ENCODE measurements at regions not wholly inside any gene's neighbourhood (a gene's known extent, or its start where the extent isn't known, plus 50 kb on each side); places are given as distances from the start of the nearest gene placed in this dataset.
"Not testable (repeated sequence)": the region's sequence is repeated elsewhere in the genome, so short reads cannot be mapped to it uniquely, and the experiment has no call there.

- Histone ChIP-seq H3K27me3 (ENCODE audit: control insufficient read depth, insufficient read depth, low read length) (no peaks in the 10 kb centered on the region), H3K9me3 (ENCODE audit: control insufficient read depth, insufficient read depth, low read length) (peaks cover 5% of the 10 kb centered on the region), H3K4me3 (ENCODE audit: low read depth, low read length) (no peak overlapping the region), H3K27ac (ENCODE audit: low read depth, low read length) (no peak overlapping the region)
- ChIA-PET POLR2A (no interaction called here), CTCF (no interaction called here)
- DNase-seq (ENCODE audit: low read depth, low spot score) = no peak
- TF ChIP-seq CTCF (IDR thresholded peaks at IDR 0.05; ENCODE audit: low read depth, low read length) = no peak
Observed at GRCh38 chr11:39768214-39768613, 1691.2 kb downstream of the LRRC4C start.

DNA sequence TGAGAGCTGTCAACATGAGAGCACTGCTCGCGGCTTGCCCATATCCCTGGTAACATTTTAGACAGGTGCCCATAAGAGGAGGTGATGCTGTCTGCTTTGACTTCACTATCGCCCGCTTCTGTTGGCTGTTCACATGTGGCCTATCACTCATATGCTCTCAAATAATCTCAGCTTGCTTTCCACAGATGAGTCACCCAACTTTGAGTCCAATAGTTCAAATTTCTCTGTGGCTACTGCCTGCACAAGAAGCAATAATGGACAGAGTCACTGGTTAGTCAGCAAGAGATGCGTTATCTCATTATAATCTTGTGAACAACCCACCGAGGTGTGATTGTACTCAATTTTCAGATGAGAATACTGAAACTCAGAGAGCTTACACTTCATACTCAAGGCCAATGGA, 1714.1 kb downstream of the LRRC4C start:
- Histone ChIP-seq H3K9me3 (ENCODE audit: control insufficient read depth, insufficient read depth, low read length) (peaks cover 11% of the 10 kb centered on the region), H3K27me3 (ENCODE audit: control insufficient read depth, insufficient read depth, low read length) (no peaks in the 10 kb centered on the region), H3K27ac (ENCODE audit: low read depth, low read length) (no peak overlapping the region), H3K4me3 (ENCODE audit: low read depth, low read length) (no peak overlapping the region)
- no peak for TF ChIP-seq CTCF (IDR thresholded peaks at IDR 0.05; ENCODE audit: low read depth, low read length)
- DNase-seq (ENCODE audit: low read depth, low spot score) = no peak
- POLR2A ChIA-PET = no interaction called here
- CTCF ChIA-PET = no interaction called here

DNA sequence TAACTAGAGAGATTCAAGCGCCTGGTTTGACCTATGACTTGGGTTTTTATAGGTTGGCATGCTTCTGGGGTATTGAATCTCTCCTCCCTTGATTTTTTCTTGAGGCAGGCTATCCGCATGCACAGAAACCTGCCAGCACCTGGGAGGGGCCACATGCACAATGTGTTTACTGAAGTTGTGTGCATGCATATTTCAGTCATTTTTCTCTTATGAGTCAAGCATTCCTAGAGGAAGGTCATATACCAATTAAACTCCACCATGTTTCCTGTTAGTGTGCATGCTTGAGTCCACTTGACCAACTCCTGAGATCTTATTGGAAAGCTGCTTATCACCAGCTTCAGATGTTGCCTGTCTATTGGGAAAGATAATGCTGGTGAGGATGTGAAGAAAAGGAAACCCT, 1718.4 kb downstream of the LRRC4C start:
- no peak for DNase-seq (ENCODE audit: low read depth, low spot score)
- H3K27ac ChIP-seq (ENCODE audit: low read depth, low read length) = no peak overlapping the region
- peaks cover 7% of the 10 kb centered on the region; the same call in 1 of the 2 replicates for H3K9me3 ChIP-seq (ENCODE audit: control insufficient read depth, insufficient read depth, low read length)
- TF ChIP-seq CTCF (IDR thresholded peaks at IDR 0.05; ENCODE audit: low read depth, low read length) = no peak
- no peak overlapping the region for H3K4me3 ChIP-seq (ENCODE audit: low read depth, low read length)
- H3K27me3 ChIP-seq (ENCODE audit: control insufficient read depth, insufficient read depth, low read length) = no peaks in the 10 kb centered on the region
- POLR2A ChIA-PET = no interaction called here
- CTCF ChIA-PET = no interaction called here

- CTCF ChIA-PET; POLR2A ChIA-PET; H3K4me3 ChIP-seq (ENCODE audit: low read depth, low read length); H3K9me3 ChIP-seq (ENCODE audit: control insufficient read depth, insufficient read depth, low read length); H3K27me3 ChIP-seq (ENCODE audit: control insufficient read depth, insufficient read depth, low read length); DNase-seq (ENCODE audit: low read depth, low spot score); H3K27ac ChIP-seq (ENCODE audit: low read depth, low read length): not testable (repeated sequence)
Observed at GRCh38 chr11:39736351-39736750, 1723.1 kb downstream of the LRRC4C start.

- ChIA-PET POLR2A (no interaction called here), CTCF (no interaction called here)
- H3K27ac ChIP-seq (ENCODE audit: low read depth, low read length) = no peak overlapping the region
- no peaks in the 10 kb centered on the region; the same call in 1 of the 2 replicates for H3K9me3 ChIP-seq (ENCODE audit: control insufficient read depth, insufficient read depth, low read length)
- no peaks in the 10 kb centered on the region for H3K27me3 ChIP-seq (ENCODE audit: control insufficient read depth, insufficient read depth, low read length)
- no peak for DNase-seq (ENCODE audit: low read depth, low spot score)
- H3K4me3 ChIP-seq (ENCODE audit: low read depth, low read length) = no peak overlapping the region
- no peak for TF ChIP-seq CTCF (IDR thresholded peaks at IDR 0.05; ENCODE audit: low read depth, low read length)
Observed at GRCh38 chr11:39732001-39732400, 1727.5 kb downstream of the LRRC4C start.

DNA sequence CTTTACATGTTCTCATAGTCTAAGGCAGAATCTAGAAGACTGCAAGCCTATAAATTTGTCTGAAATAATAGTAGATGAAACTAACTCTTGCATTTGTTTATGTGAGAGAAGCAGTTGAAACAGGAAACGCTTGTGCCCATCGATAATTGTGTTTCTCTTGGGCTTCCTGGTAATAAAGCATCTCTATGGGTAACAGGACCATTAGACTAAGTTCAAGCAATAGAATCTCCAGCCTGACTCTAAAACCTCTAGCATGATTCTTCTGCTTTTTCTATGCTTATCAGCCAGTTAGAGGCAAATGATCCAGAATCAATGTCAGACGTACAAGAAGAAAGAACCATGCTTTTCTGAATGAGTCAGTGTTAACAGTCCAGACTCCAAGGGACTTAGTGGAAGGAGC, 1734.4 kb downstream of the LRRC4C start:
- TF ChIP-seq CTCF (IDR thresholded peaks at IDR 0.05; ENCODE audit: low read depth, low read length) = no peak
- no peak overlapping the region for H3K27ac ChIP-seq (ENCODE audit: low read depth, low read length)
- ChIA-PET POLR2A (no interaction called here), CTCF (no interaction called here)
- H3K27me3 ChIP-seq (ENCODE audit: control insufficient read depth, insufficient read depth, low read length) = no peaks in the 10 kb centered on the region
- DNase-seq (ENCODE audit: low read depth, low spot score) = no peak
- H3K4me3 ChIP-seq (ENCODE audit: low read depth, low read length) = no peak overlapping the region
- H3K9me3 ChIP-seq (ENCODE audit: control insufficient read depth, insufficient read depth, low read length) = no peaks in the 10 kb centered on the region; the same call in 1 of the 2 replicates
